Hepatocyte (in vitro differentiated cells): ENCODE measurements at regions not wholly inside any gene's neighbourhood (a gene's known extent, or its start where the extent isn't known, plus 50 kb on each side); places are given as distances from the start of the nearest gene placed in this dataset.

ENCODE experiments used
- EZH2 ChIP-seq: fragments of 200-600 bp; sonication (generic); IDR thresholded peaks from 2 replicates; pipeline ENCODE4 v1.6.1; 2016; ENCODE audit warnings: antibody characterized with exemption, mild to moderate bottlenecking, borderline replicate concordance
- EZH2phosphoT487 ChIP-seq: fragments of 200-600 bp; sonication (generic); IDR thresholded peaks from one replicate; pipeline ENCODE4 v1.6.1; 2018; ENCODE audit warnings: antibody characterized with exemption, mild to moderate bottlenecking, low read depth, moderate library complexity; ENCODE audit not compliant: unreplicated experiment, severe bottlenecking
- TF ChIP-seq, protein P1 (sequence below): fragments of 200-600 bp; sonication (generic); IDR thresholded peaks from 2 replicates; pipeline ENCODE4 v1.5.1; 2016; ENCODE audit warnings: antibody characterized with exemption, mild to moderate bottlenecking; ENCODE audit not compliant: poor library complexity

DNA sequence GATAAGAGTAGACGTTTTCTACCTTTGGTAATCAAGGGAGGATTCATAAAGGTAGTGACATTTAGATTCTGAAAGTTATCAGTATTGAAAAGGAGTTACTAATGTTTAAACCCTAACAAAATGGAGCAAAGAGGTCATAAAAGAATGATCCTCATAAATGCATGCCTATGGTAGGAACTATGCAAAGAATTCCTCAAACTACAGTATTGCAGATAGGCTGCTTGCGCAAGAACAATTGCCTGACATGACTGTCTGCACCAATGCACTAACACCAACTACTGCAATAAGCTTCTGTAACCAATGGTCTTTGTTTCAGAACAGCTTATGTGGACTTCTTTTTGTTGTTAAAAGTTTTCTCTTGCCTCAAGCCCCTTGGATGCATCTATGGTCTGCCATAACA, 597.3 kb upstream of the ADGRL4 start:
- TF ChIP-seq, protein P1, sequence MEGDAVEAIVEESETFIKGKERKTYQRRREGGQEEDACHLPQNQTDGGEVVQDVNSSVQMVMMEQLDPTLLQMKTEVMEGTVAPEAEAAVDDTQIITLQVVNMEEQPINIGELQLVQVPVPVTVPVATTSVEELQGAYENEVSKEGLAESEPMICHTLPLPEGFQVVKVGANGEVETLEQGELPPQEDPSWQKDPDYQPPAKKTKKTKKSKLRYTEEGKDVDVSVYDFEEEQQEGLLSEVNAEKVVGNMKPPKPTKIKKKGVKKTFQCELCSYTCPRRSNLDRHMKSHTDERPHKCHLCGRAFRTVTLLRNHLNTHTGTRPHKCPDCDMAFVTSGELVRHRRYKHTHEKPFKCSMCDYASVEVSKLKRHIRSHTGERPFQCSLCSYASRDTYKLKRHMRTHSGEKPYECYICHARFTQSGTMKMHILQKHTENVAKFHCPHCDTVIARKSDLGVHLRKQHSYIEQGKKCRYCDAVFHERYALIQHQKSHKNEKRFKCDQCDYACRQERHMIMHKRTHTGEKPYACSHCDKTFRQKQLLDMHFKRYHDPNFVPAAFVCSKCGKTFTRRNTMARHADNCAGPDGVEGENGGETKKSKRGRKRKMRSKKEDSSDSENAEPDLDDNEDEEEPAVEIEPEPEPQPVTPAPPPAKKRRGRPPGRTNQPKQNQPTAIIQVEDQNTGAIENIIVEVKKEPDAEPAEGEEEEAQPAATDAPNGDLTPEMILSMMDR = no peak
- TF ChIP-seq EZH2phosphoT487 (no peak), EZH2 (no peak)
